ENCODE measurements at regions not wholly inside any gene's neighbourhood (a gene's known extent, or its start where the extent isn't known, plus 50 kb on each side); places are given as distances from the start of the nearest gene placed in this dataset.
"Not testable (repeated sequence)": the region's sequence is repeated elsewhere in the genome, so short reads cannot be mapped to it uniquely, and the experiment has no call there.

- in situ Hi-C loops (cut with HindIII; ENCODE audit: low pct_ligation_motif_present, low pct_unique_long_range_greater_than_20kb, low sequenced_read_pairs); DNase-seq: not testable (repeated sequence)
Observed at GRCh38 chr16:31975826-31976419, 102.3 kb downstream of the ZNF267 start.

- DNase-seq; in situ Hi-C loops (cut with HindIII; ENCODE audit: low pct_ligation_motif_present, low pct_unique_long_range_greater_than_20kb, low sequenced_read_pairs): not testable (repeated sequence)
Observed at GRCh38 chr16:31978463-31978862, 104.9 kb downstream of the ZNF267 start.

- in situ Hi-C loops (cut with HindIII; ENCODE audit: low pct_ligation_motif_present, low pct_unique_long_range_greater_than_20kb, low sequenced_read_pairs); DNase-seq: not testable (repeated sequence)
Observed at GRCh38 chr16:31981739-31982138, 108.1 kb downstream of the ZNF267 start.

DNA sequence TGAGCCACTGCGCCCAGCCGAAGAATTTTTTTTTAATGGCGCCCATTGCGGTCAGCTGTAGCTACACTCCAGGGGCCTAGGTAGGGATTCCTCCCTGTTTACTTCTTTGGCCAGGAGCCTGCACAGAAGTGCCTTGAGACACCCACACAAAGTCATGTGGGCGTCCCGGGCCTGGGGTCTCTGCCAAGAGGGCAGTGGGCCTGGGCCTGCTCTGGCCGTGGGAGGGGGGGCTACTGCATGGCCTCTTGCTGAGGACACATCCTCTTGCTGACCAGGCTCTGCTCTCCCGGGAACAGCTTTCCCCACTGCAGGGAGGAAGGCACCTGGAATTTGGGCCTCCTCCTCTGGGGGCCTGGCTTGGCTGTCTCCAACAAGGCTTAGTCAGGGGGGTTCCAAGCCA, 109.4 kb downstream of the ZNF267 start:
- DNase-seq; in situ Hi-C loops (cut with HindIII; ENCODE audit: low pct_ligation_motif_present, low pct_unique_long_range_greater_than_20kb, low sequenced_read_pairs): not testable (repeated sequence)

- DNase-seq; in situ Hi-C loops (cut with HindIII; ENCODE audit: low pct_ligation_motif_present, low pct_unique_long_range_greater_than_20kb, low sequenced_read_pairs): not testable (repeated sequence)
Observed at GRCh38 chr16:31983666-31984065, 110.1 kb downstream of the ZNF267 start.

DNA sequence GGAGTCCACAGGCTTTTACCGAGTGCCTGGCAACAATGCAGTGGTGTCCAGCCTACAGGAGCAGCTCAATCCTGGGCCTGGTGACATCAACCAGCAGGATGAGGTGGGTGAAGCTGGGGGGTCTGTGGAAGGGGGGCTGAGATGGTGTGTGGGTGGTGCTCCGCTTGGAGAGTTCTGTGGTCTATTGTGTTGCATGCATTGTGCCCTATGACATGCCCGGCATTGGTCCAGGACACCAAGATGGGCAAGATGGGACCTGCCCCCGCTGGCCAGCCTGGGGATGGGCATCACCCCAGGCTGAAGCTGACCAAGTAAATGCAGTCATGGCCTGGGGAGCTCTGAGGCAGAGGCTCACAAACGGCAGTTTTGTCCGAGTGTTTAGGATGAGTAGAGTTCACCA, 113.3 kb downstream of the ZNF267 start:
- DNase-seq; in situ Hi-C loops (cut with HindIII; ENCODE audit: low pct_ligation_motif_present, low pct_unique_long_range_greater_than_20kb, low sequenced_read_pairs): not testable (repeated sequence)

- DNase-seq; in situ Hi-C loops (cut with HindIII; ENCODE audit: low pct_ligation_motif_present, low pct_unique_long_range_greater_than_20kb, low sequenced_read_pairs): not testable (repeated sequence)
Observed at GRCh38 chr16:31988595-31989581, 115.3 kb downstream of the ZNF267 start.

DNA sequence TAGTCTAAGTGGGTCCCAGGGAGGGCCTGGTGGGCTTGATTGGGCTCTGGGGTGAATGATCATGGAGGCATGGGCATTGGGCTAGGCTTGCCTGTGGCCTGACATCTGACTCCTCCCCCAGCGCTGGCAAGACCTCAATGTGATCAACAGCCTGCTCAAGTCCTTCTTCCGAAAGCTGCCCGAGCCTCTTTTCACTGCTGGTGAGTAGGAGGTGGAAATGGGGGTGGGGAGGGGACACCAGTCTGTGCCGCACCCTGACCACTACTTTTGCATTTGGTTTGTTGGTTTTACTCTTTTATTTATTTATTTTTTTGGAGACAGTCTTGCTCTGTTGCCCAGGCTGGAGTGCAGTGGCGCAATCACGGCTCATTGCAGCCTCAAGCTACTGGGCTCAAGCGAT, 116.7 kb downstream of the ZNF267 start:
- in situ Hi-C loops (cut with HindIII; ENCODE audit: low pct_ligation_motif_present, low pct_unique_long_range_greater_than_20kb, low sequenced_read_pairs); DNase-seq: not testable (repeated sequence)

GRCh38 chr16:31990980-31991379, 117.4 kb downstream of the ZNF267 start:
- in situ Hi-C loops (cut with HindIII; ENCODE audit: low pct_ligation_motif_present, low pct_unique_long_range_greater_than_20kb, low sequenced_read_pairs); DNase-seq: not testable (repeated sequence)

GRCh38 chr16:31996325-31996724, 122.7 kb downstream of the ZNF267 start:
- DNase-seq; in situ Hi-C loops (cut with HindIII; ENCODE audit: low pct_ligation_motif_present, low pct_unique_long_range_greater_than_20kb, low sequenced_read_pairs): not testable (repeated sequence)

GRCh38 chr16:32002496-32002895, 128.9 kb downstream of the ZNF267 start:
- DNase-seq; in situ Hi-C loops (cut with HindIII; ENCODE audit: low pct_ligation_motif_present, low pct_unique_long_range_greater_than_20kb, low sequenced_read_pairs): not testable (repeated sequence)

GRCh38 chr16:32003819-32004218, 130.2 kb downstream of the ZNF267 start:
- in situ Hi-C loops (cut with HindIII; ENCODE audit: low pct_ligation_motif_present, low pct_unique_long_range_greater_than_20kb, low sequenced_read_pairs); DNase-seq: not testable (repeated sequence)

DNA sequence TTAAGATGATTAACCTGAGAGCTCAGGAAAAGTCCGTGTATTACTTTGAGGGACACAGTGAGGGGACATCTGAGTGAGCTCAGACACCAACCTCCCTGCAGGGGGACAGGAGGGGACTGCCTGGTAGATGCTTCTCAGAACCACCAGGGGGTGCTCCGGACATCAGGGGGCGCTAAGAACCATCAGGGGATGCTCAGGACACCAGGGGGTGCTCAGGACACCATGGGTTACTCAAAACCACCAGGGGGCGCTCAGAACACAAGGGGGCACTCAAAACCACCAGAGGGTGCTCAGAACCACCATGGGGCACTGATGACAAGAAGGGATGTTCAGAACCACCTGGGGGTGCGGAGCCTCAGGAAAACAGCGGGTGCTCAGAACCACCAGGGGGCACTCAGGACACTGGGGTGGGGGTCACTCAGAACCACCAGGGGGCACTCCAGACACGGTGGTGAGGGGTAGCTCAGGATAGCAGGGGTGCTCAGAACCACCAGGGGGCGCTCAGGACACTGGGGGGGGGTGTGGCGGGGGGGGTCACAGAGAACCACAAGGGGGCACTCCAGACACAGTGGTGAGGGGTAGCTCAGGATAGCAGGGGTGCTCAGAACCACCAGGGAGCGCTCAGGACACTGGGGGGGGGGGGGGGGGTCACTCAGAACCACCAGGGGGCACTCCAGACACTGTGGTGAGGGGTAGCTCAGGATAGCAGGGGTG, 165.3 kb downstream of the ZNF267 start:
- DNase-seq; in situ Hi-C loops (cut with HindIII; ENCODE audit: low pct_ligation_motif_present, low pct_unique_long_range_greater_than_20kb, low sequenced_read_pairs): not testable (repeated sequence)

GRCh38 chr16:32039919-32040318, 166.3 kb downstream of the ZNF267 start:
- DNase-seq; in situ Hi-C loops (cut with HindIII; ENCODE audit: low pct_ligation_motif_present, low pct_unique_long_range_greater_than_20kb, low sequenced_read_pairs): not testable (repeated sequence)

GRCh38 chr16:32066016-32066651, 187.0 kb upstream of the TP53TG3D start:
- DNase-seq; in situ Hi-C loops (cut with HindIII; ENCODE audit: low pct_ligation_motif_present, low pct_unique_long_range_greater_than_20kb, low sequenced_read_pairs): not testable (repeated sequence)

DNA sequence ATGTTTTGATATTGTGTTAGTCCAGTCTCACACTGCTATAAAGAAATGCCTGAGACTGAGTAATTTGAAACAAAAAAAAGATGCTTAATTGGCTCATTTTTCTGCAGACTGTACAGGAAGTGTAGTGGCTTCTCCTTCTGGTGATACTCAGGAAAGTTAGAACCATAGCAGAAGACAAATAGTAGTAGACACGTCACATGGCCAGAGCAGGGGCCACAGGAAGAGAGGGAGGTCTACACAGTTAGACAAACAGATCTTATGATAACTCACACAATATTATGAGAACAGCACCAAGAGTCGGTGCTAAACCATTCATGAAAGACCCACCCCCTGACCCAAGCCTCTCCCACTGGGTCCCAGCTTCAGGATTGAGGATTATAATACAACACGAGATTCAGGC, 181.5 kb upstream of the TP53TG3D start:
- in situ Hi-C loops (cut with HindIII; ENCODE audit: low pct_ligation_motif_present, low pct_unique_long_range_greater_than_20kb, low sequenced_read_pairs): not testable (repeated sequence)

GRCh38 chr16:32083891-32084290, 169.2 kb upstream of the TP53TG3D start:
- in situ Hi-C loops (cut with HindIII; ENCODE audit: low pct_ligation_motif_present, low pct_unique_long_range_greater_than_20kb, low sequenced_read_pairs): not testable (repeated sequence)

More for the DNA sequence above, 181.5 kb upstream of the TP53TG3D start:
- DNase-seq: not testable (repeated sequence)

DNA sequence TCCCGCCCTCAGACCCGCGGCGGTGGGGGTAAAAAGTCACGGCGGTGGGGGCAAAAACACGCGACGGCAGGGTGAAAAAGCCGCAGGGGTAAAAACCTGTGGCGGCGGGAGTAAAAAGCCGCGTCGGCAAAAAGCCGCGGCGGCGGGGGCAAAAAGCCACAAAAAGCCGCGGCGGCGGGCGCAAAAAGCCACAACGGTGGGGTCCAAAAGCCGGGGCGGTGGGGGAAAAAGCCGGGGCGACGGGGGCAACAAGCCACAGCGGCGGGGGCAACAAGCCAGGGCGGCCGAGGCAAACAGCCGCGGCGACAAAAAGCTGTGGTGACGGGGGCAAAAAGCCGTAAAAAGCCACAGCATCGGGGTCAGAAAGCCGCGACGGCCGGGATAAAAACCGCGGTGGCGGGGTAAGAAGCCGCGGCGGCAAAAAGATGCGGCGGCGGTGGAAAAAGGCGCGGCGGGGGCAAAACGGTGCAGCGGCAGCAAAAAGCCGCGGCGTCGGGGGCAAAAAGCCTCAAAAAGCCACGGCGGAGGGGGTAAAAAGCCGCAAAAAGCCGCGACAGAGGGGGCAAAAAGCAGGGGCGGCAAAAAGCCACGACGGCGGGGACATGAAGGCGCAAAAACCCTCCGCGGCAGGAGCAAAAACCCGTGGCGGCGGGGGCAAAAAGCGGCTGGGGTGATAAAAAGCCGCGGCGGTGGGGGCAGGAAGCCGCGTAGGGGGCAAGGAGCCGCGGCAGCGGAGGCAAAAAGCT, 168.3 kb upstream of the TP53TG3D start:
- in situ Hi-C loops (cut with HindIII; ENCODE audit: low pct_ligation_motif_present, low pct_unique_long_range_greater_than_20kb, low sequenced_read_pairs); DNase-seq: not testable (repeated sequence)

More at GRCh38 chr16:32083891-32084290, 169.2 kb upstream of the TP53TG3D start:
- DNase-seq: not testable (repeated sequence)
